IMR-90 (cell line): ENCODE measurements at regions not wholly inside any gene's neighbourhood (a gene's known extent, or its start where the extent isn't known, plus 50 kb on each side); places are given as distances from the start of the nearest gene placed in this dataset.

ENCODE experiments used
- ATAC-seq: fragments of 200-7000 bp; cut with Tn5 transposase; 2 replicates; pipeline ENCODE4 v1.9.1; 2020; ENCODE audit warnings: low read depth, mild to moderate bottlenecking, moderate library complexity
- BruUV-seq: library from RNA; stranded (reverse); fragments of 400-500 nt; replicated peaks from 2 replicates; lab custom pipeline; 2021; lab: Mats Ljungman, UMichigan
- CTCF ChIA-PET: fragments of 300-600 bp; formaldehyde crosslinking; extraction: SDS; loops from one replicate; lab custom pipeline; 2021; ENCODE audit warnings: antibody characterized with exemption; lab: Yijun Ruan, JAX
- POLR2A ChIA-PET: fragments of 300-600 bp; sonication (Branson Sonifier 250); formaldehyde crosslinking; loops from one replicate; lab custom pipeline; 2022; ENCODE audit warnings: antibody characterized with exemption; ENCODE audit not compliant: unreplicated experiment; lab: Charles Lee
- DNase-seq: peaks from one replicate; pipeline ENCODE4 v3.0.0; 2013
- H2AFZ ChIP-seq: replicated peaks from 2 replicates; pipeline ENCODE3; 2013; ENCODE audit warnings: low read length, mild to moderate bottlenecking; ENCODE audit not compliant: poor library complexity
- H2AK5ac ChIP-seq: 2 replicates; pipeline ENCODE4 v1.6.1; 2013; ENCODE audit warnings: low read depth, low read length, inconsistent platforms
- H2AK9ac ChIP-seq: replicated peaks from 2 replicates; pipeline ENCODE3; 2013; ENCODE audit warnings: mild to moderate bottlenecking, low read depth, low read length, moderate library complexity; ENCODE audit not compliant: poor library complexity
- H2BK120ac ChIP-seq: 2 replicates; pipeline ENCODE4 v1.6.1; 2013; ENCODE audit warnings: low read depth, low read length, inconsistent platforms
- H2BK15ac ChIP-seq: 3 replicates; pipeline ENCODE4 v1.6.1; 2013; ENCODE audit warnings: low read depth, low read length, inconsistent platforms
- H2BK20ac ChIP-seq: 2 replicates; pipeline ENCODE4 v1.6.1; 2013; ENCODE audit warnings: low read depth, mild to moderate bottlenecking, inconsistent platforms, low read length, moderate library complexity
- H2BK5ac ChIP-seq: 2 replicates; pipeline ENCODE4 v1.6.1; 2013; ENCODE audit warnings: mild to moderate bottlenecking, low read depth, low read length, inconsistent platforms; ENCODE audit not compliant: poor library complexity, severe bottlenecking
- H3K14ac ChIP-seq: replicated peaks from 2 replicates; pipeline ENCODE4 v1.6.1; 2013; ENCODE audit warnings: low read depth, low read length, inconsistent platforms
- H3K18ac ChIP-seq: 2 replicates; pipeline ENCODE4 v1.6.1; 2013; ENCODE audit warnings: low read depth, low read length, control low read depth
- H3K23ac ChIP-seq: 2 replicates; pipeline ENCODE4 v1.6.1; 2013; ENCODE audit warnings: low read depth, low read length, inconsistent platforms
- H3K27ac ChIP-seq: 2 replicates; pipeline ENCODE4 v1.5.1; 2013; ENCODE audit warnings: mild to moderate bottlenecking, control low read depth, low read length; ENCODE audit not compliant: insufficient read depth
- H3K27me3 ChIP-seq: 2 replicates; pipeline ENCODE4 v1.6.1; 2013; ENCODE audit warnings: low read length; ENCODE audit not compliant: control insufficient read depth, insufficient read depth
- H3K36me3 ChIP-seq: 2 replicates; pipeline ENCODE4 v1.6.1; 2013; ENCODE audit warnings: low read length, mixed read lengths; ENCODE audit not compliant: control insufficient read depth, insufficient read depth
- H3K4ac ChIP-seq: 2 replicates; pipeline ENCODE4 v1.6.1; 2013; ENCODE audit warnings: low read depth, low read length, inconsistent platforms
- H3K4me1 ChIP-seq: 2 replicates; pipeline ENCODE4 v1.6.1; 2013; ENCODE audit warnings: low read length, mixed read lengths; ENCODE audit not compliant: control insufficient read depth, insufficient read depth
- H3K4me2 ChIP-seq: 2 replicates; pipeline ENCODE4 v1.6.1; 2013; ENCODE audit warnings: low read depth, mild to moderate bottlenecking, control low read depth, low read length, moderate library complexity
- H3K4me3 ChIP-seq: 2 replicates; pipeline ENCODE4 v1.5.1; 2013; ENCODE audit warnings: low read depth, mild to moderate bottlenecking, control low read depth, low read length, moderate library complexity; ENCODE audit not compliant: insufficient read depth
- H3K56ac ChIP-seq: 2 replicates; pipeline ENCODE4 v1.6.1; 2013; ENCODE audit warnings: low read length, inconsistent platforms; ENCODE audit not compliant: insufficient read depth; ENCODE audit errors: extremely low read depth
- H3K79me1 ChIP-seq, 2 experiments: 2 replicates each; pipeline ENCODE4 v1.6.1; 2013; ENCODE audit warnings: low read length in 2 of 2, inconsistent platforms in 1 of 2, low read depth in 1 of 2
- H3K9ac ChIP-seq: 2 replicates; pipeline ENCODE4 v1.6.1; 2013; ENCODE audit warnings: low read depth, low read length, control low read depth
- H3K9me1 ChIP-seq: 2 replicates; pipeline ENCODE4 v1.6.1; 2013; ENCODE audit warnings: low read length, inconsistent platforms; ENCODE audit not compliant: insufficient read depth
- H3K9me3 ChIP-seq: 2 replicates; pipeline ENCODE4 v1.6.1; 2013; ENCODE audit warnings: low read length; ENCODE audit not compliant: control insufficient read depth, insufficient read depth
- H4K20me1 ChIP-seq: 2 replicates; pipeline ENCODE4 v1.6.1; 2013; ENCODE audit warnings: low read length, inconsistent platforms; ENCODE audit not compliant: insufficient read depth
- H4K5ac ChIP-seq: 2 replicates; pipeline ENCODE4 v1.6.1; 2013; ENCODE audit warnings: mild to moderate bottlenecking, low read depth, low read length, control low read depth
- H4K8ac ChIP-seq, 2 experiments: 2 replicates each; pipeline ENCODE4 v1.6.1; 2013; ENCODE audit warnings: low read depth in 2 of 2, low read length in 2 of 2, control low read depth in 1 of 2, inconsistent platforms in 1 of 2
- H4K91ac ChIP-seq: 2 replicates; pipeline ENCODE4 v1.6.1; 2013; ENCODE audit warnings: low read depth, low read length, inconsistent platforms; ENCODE audit not compliant: insufficient read depth
- BHLHE40 ChIP-seq: fragments of 150-350 bp; IDR thresholded peaks from 2 replicates; pipeline ENCODE4 v1.6.1; 2016; ENCODE audit warnings: mild to moderate bottlenecking, low read depth, low read length
- MAFK ChIP-seq: IDR thresholded peaks from 2 replicates; pipeline ENCODE4 v1.6.1; 2012; ENCODE audit warnings: low read depth, low read length, improper control_type of control experiment
- POLR2A ChIP-seq: IDR thresholded peaks from 2 replicates; pipeline ENCODE4 v1.6.1; 2012; ENCODE audit warnings: mild to moderate bottlenecking, low read depth, low read length
- RAD21 ChIP-seq: IDR thresholded peaks from 2 replicates; pipeline ENCODE4 v1.6.1; 2012; ENCODE audit warnings: low read length, improper control_type of control experiment
- RFX5 ChIP-seq: IDR thresholded peaks from 2 replicates; pipeline ENCODE4 v1.8.0; 2012; ENCODE audit warnings: low read depth, mild to moderate bottlenecking, low read length, moderate library complexity
- USF2 ChIP-seq: fragments of 150-350 bp; IDR thresholded peaks from 2 replicates; pipeline ENCODE4 v1.6.1; 2017; ENCODE audit warnings: mild to moderate bottlenecking, antibody characterized with exemption, low read length, low read depth
- WGBS, 2 experiments: methylation state at CpG; one replicate each; pipeline versions ENCODE4 v1.1.5 to v1.1.7; 2013; ENCODE audit warnings: missing lambda C conversion rate in 2 of 2; ENCODE audit not compliant: insufficient read length in 1 of 2; ENCODE audit errors: extremely low coverage in 2 of 2; 5-methylcytosine and 5-hydroxymethylcytosine counted together
- dilution Hi-C: fragments of 300-500 bp; cut with HindIII; formaldehyde crosslinking; loops from one replicate; pipeline ENCODE4 v1.14.3; 2018; ENCODE audit warnings: low sequenced_read_pairs; ENCODE audit not compliant: unreplicated experiment
- in situ Hi-C: fragments of 300-500 bp; cut with MboI; formaldehyde crosslinking; loops from 3 replicates; pipeline ENCODE4 v1.14.3; 2019; ENCODE audit warnings: low sequenced_read_pairs, inconsistent platforms, mixed read lengths
- intact Hi-C: fragments of 100-400 bp; cut with micrococcal nuclease; formaldehyde crosslinking; loops from 2 replicates; pipeline ENCODE4 v1.10.0; 2022

DNA sequence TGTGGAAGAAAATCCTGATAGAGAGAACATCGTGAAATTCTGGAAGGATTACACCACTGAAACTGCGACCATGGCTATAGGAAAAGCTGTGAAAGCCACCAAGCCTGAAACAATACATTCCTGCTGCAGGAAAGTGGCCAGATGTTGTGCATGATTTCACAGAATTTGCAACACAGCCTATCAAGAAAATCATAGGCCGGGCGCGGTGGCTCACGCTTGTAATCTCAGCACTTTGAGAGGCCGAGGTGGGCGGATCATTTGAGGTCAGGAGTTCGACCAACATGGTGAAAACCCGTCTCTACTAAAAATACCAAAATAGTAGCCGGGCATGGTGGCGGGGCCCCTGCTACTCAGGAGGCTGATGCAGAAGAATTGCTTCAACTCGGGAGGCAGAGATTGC, 360.2 kb downstream of the CDH7 start:
- Histone ChIP-seq H3K9me1 (no peaks in the 10 kb centered on the region), H3K9me3 (peaks cover 3% of the 10 kb centered on the region; the same call in 1 of the 2 replicates), H3K4me3 (no peak overlapping the region), H2BK15ac (no peak overlapping the region), H4K8ac (no peak overlapping the region), H2AK5ac (no peak overlapping the region), H3K36me3 (no peaks in the 10 kb centered on the region), H3K27ac (no peak overlapping the region), H3K9ac (no peak overlapping the region), H3K27me3 (no peaks in the 10 kb centered on the region), H3K79me1 (no peaks in the 10 kb centered on the region), H2BK120ac (no peak overlapping the region), H3K4me1 (no peaks in the 10 kb centered on the region), H2BK5ac (no peak overlapping the region), H4K5ac (no peak overlapping the region), H3K14ac (no peak overlapping the region), H3K56ac (no peak overlapping the region), H2BK20ac (no peak overlapping the region), H4K91ac (no peak overlapping the region), H3K18ac (no peak overlapping the region), H2AFZ (no peak overlapping the region), H3K4ac (no peak overlapping the region), H3K4me2 (no peak overlapping the region), H2AK9ac (no peak overlapping the region), H4K20me1 (no peaks in the 10 kb centered on the region), H3K23ac (no peak overlapping the region)
- BruUV-seq: no TSS peak
- in situ Hi-C loops (no loop called here), intact Hi-C loops (no loop called here), dilution Hi-C loops (no loop called here)
- ATAC-seq: no peak
- CTCF ChIA-PET: no interaction called here
- WGBS, 2 experiments: 74% methylated on average over 4 of the region's 13 CpGs; no CpG with 5 or more reads in 1 of the 2 experiments
- TF ChIP-seq RFX5 (no peak), POLR2A (no peak), MAFK (no peak), BHLHE40 (no peak), RAD21 (no peak), USF2 (no peak)
- POLR2A ChIA-PET: no interaction called here
- no peak for DNase-seq
